Right atrium auricular region (tissue), 2 donors: ENCODE measurements at regions not wholly inside any gene's neighbourhood (a gene's known extent, or its start where the extent isn't known, plus 50 kb on each side); places are given as distances from the start of the nearest gene placed in this dataset.

Experiments
- DNase-seq: peaks from one replicate; pipeline ENCODE4 v3.0.0-alpha.2; 2019; ENCODE audit warnings: low spot score
- H3K27ac ChIP-seq, 2 donors: fragments of 200-600 bp; sonication (generic); 1 replicate in 1 of 2; 2 replicates in 1 of 2; pipeline ENCODE4 v1.5.1; 2016 to 2019
- H3K27me3 ChIP-seq, 2 donors: fragments of 200-600 bp; sonication (generic); one replicate each; pipeline versions ENCODE4 v1.5.1 to v1.6.0; 2017 to 2019
- H3K36me3 ChIP-seq: fragments of 200-600 bp; sonication (generic); one replicate; pipeline ENCODE4 v1.5.1; 2016
- H3K4me1 ChIP-seq, 2 donors: fragments of 200-600 bp; sonication (generic); one replicate each; pipeline versions ENCODE4 v1.5.1 to v1.6.0; 2017 to 2019
- H3K4me3 ChIP-seq, 2 donors: fragments of 200-600 bp; sonication (generic); 1 replicate in 1 of 2; 2 replicates in 1 of 2; pipeline ENCODE4 v1.5.1; 2017 to 2019; ENCODE audit warnings: mild to moderate bottlenecking in 1 of 2, moderate library complexity in 1 of 2
- H3K9me3 ChIP-seq, 2 donors: fragments of 200-600 bp; sonication (generic); one replicate each; pipeline ENCODE4 v1.5.1; 2019
- CTCF ChIP-seq, 2 donors: fragments of 200-600 bp; sonication (generic); IDR thresholded peaks; one replicate each; pipeline ENCODE4 v1.5.1; 2019; ENCODE audit warnings: antibody characterized with exemption in 2 of 2

DNA sequence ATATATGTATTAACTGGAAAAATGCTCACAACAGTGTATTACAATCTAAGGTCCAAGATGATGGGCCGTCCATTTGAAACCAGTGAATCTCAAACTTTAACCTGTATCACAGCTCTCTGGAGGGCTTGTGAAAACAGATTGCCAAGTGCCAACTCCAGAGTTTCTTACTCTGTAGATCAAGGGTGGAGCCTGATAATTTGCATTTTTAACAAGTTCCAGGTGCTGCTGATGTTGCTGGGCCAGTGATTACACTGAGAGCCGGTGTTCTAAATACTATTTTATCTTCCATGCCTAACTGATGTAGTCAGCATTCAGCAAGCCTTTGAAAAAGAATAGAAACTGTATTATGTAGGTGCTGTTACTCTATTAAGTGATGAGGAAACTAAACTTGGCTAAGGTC, 269.9 kb upstream of the FERD3L start:
- TF ChIP-seq CTCF (IDR thresholded peaks at IDR 0.05): no peak
- no peak overlapping the region for H3K4me3 ChIP-seq
- no peak for DNase-seq
- H3K27ac ChIP-seq: no peak overlapping the region
- no peaks in the 10 kb centered on the region for H3K4me1 ChIP-seq
- H3K27me3 ChIP-seq: no peaks in the 10 kb centered on the region
- no peaks in the 10 kb centered on the region for H3K36me3 ChIP-seq
- no peaks in the 10 kb centered on the region for H3K9me3 ChIP-seq

DNA sequence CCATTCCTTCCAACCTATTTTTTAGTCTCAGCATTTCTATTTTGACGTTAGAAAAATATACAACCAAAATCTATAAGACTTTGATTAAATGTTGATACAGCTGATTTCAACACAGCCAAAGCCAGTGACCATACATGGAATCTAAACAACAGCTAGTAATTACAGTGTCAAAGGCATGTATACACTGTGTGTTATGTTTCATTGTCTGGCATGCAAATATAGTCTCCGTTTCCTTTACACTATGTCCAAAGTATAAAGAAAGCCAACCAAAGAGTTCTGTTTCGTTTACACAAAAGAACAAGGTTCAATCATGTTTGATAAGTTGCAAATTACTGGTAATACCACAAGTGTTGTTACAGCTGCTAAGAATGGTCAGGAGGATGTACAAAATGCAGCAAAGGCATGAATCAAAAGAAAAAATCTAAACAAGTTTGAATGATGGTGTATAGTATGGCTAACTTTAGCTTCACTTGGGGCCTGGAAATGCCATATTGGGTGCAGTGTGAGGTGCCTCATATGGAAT, 268.3 kb upstream of the FERD3L start:
- Histone ChIP-seq H3K9me3 (no peaks in the 10 kb centered on the region), H3K27ac (no peak overlapping the region), H3K4me3 (no peak overlapping the region), H3K27me3 (no peaks in the 10 kb centered on the region), H3K36me3 (no peaks in the 10 kb centered on the region), H3K4me1 (no peaks in the 10 kb centered on the region)
- DNase-seq: no peak
- no peak for TF ChIP-seq CTCF (IDR thresholded peaks at IDR 0.05)

- Histone ChIP-seq H3K4me3 (no peak overlapping the region), H3K27ac (no peak overlapping the region), H3K4me1 (no peaks in the 10 kb centered on the region), H3K27me3 (no peaks in the 10 kb centered on the region), H3K9me3 (no peaks in the 10 kb centered on the region), H3K36me3 (no peaks in the 10 kb centered on the region)
- no peak for DNase-seq
- no peak for TF ChIP-seq CTCF (IDR thresholded peaks at IDR 0.05)
Measured at GRCh38 chr7:19410691-19411090, 265.5 kb upstream of the FERD3L start.

GRCh38 chr7:19410106-19410505, 264.9 kb upstream of the FERD3L start:
- H3K27me3 ChIP-seq: no peaks in the 10 kb centered on the region
- H3K4me1 ChIP-seq: no peaks in the 10 kb centered on the region
- H3K4me3 ChIP-seq: no peak overlapping the region
- no peaks in the 10 kb centered on the region for H3K36me3 ChIP-seq
- TF ChIP-seq CTCF (IDR thresholded peaks at IDR 0.05): no peak
- no peaks in the 10 kb centered on the region for H3K9me3 ChIP-seq
- DNase-seq: no peak
- no peak overlapping the region for H3K27ac ChIP-seq

GRCh38 chr7:19408706-19409220, 263.5 kb upstream of the FERD3L start:
- Histone ChIP-seq H3K4me1 (no peaks in the 10 kb centered on the region), H3K27me3 (no peaks in the 10 kb centered on the region), H3K9me3 (no peaks in the 10 kb centered on the region), H3K36me3 (no peaks in the 10 kb centered on the region), H3K4me3 (no peak overlapping the region), H3K27ac (no peak overlapping the region)
- no peak for TF ChIP-seq CTCF (IDR thresholded peaks at IDR 0.05)
- DNase-seq: no peak

DNA sequence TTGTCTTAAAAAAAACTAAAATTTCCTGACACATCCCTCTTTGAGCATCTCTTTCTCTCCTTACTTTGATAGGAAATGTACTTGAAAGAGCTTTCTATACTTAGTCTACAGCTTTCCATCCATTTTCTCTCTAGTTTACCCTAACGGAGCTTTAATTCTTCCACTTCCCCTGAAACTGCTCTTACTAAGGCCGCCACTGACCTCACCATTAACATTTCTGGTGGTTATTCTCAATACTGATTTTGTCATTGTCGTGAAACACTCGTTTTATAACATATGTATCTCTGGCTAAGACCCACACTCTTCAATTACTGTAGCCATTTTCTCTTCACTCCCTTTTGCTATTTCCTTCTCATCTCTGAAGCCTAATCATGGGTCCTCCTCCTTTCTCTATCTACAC, 262.0 kb upstream of the FERD3L start:
- Histone ChIP-seq H3K9me3 (no peaks in the 10 kb centered on the region), H3K4me3 (no peak overlapping the region), H3K27me3 (no peaks in the 10 kb centered on the region), H3K36me3 (no peaks in the 10 kb centered on the region), H3K27ac (no peak overlapping the region), H3K4me1 (no peaks in the 10 kb centered on the region)
- no peak for TF ChIP-seq CTCF (IDR thresholded peaks at IDR 0.05)
- no peak for DNase-seq
